IMR-90 (cell line): ENCODE measurements at regions not wholly inside any gene's neighbourhood (a gene's known extent, or its start where the extent isn't known, plus 50 kb on each side); places are given as distances from the start of the nearest gene placed in this dataset.

Experiments used
- ATAC-seq: fragments of 200-7000 bp; cut with Tn5 transposase; 2 replicates; pipeline ENCODE4 v1.9.1; 2020; ENCODE audit warnings: low read depth, mild to moderate bottlenecking, moderate library complexity
- BruUV-seq: library from RNA; stranded (reverse); fragments of 400-500 nt; replicated peaks from 2 replicates; lab custom pipeline; 2021; lab: Mats Ljungman, UMichigan
- CTCF ChIA-PET: fragments of 300-600 bp; formaldehyde crosslinking; extraction: SDS; loops from one replicate; lab custom pipeline; 2021; ENCODE audit warnings: antibody characterized with exemption; lab: Yijun Ruan, JAX
- POLR2A ChIA-PET: fragments of 300-600 bp; sonication (Branson Sonifier 250); formaldehyde crosslinking; loops from one replicate; lab custom pipeline; 2022; ENCODE audit warnings: antibody characterized with exemption; ENCODE audit not compliant: unreplicated experiment; lab: Charles Lee
- DNase-seq: peaks from one replicate; pipeline ENCODE4 v3.0.0; 2013
- H2AFZ ChIP-seq: replicated peaks from 2 replicates; pipeline ENCODE3; 2013; ENCODE audit warnings: low read length, mild to moderate bottlenecking; ENCODE audit not compliant: poor library complexity
- H2AK5ac ChIP-seq: 2 replicates; pipeline ENCODE4 v1.6.1; 2013; ENCODE audit warnings: low read depth, low read length, inconsistent platforms
- H2AK9ac ChIP-seq: replicated peaks from 2 replicates; pipeline ENCODE3; 2013; ENCODE audit warnings: mild to moderate bottlenecking, low read depth, low read length, moderate library complexity; ENCODE audit not compliant: poor library complexity
- H2BK120ac ChIP-seq: 2 replicates; pipeline ENCODE4 v1.6.1; 2013; ENCODE audit warnings: low read depth, low read length, inconsistent platforms
- H2BK15ac ChIP-seq: 3 replicates; pipeline ENCODE4 v1.6.1; 2013; ENCODE audit warnings: low read depth, low read length, inconsistent platforms
- H2BK20ac ChIP-seq: 2 replicates; pipeline ENCODE4 v1.6.1; 2013; ENCODE audit warnings: low read depth, mild to moderate bottlenecking, inconsistent platforms, low read length, moderate library complexity
- H2BK5ac ChIP-seq: 2 replicates; pipeline ENCODE4 v1.6.1; 2013; ENCODE audit warnings: mild to moderate bottlenecking, low read depth, low read length, inconsistent platforms; ENCODE audit not compliant: poor library complexity, severe bottlenecking
- H3K14ac ChIP-seq: replicated peaks from 2 replicates; pipeline ENCODE4 v1.6.1; 2013; ENCODE audit warnings: low read depth, low read length, inconsistent platforms
- H3K18ac ChIP-seq: 2 replicates; pipeline ENCODE4 v1.6.1; 2013; ENCODE audit warnings: low read depth, low read length, control low read depth
- H3K23ac ChIP-seq: 2 replicates; pipeline ENCODE4 v1.6.1; 2013; ENCODE audit warnings: low read depth, low read length, inconsistent platforms
- H3K27ac ChIP-seq: 2 replicates; pipeline ENCODE4 v1.5.1; 2013; ENCODE audit warnings: mild to moderate bottlenecking, control low read depth, low read length; ENCODE audit not compliant: insufficient read depth
- H3K27me3 ChIP-seq: 2 replicates; pipeline ENCODE4 v1.6.1; 2013; ENCODE audit warnings: low read length; ENCODE audit not compliant: control insufficient read depth, insufficient read depth
- H3K36me3 ChIP-seq: 2 replicates; pipeline ENCODE4 v1.6.1; 2013; ENCODE audit warnings: low read length, mixed read lengths; ENCODE audit not compliant: control insufficient read depth, insufficient read depth
- H3K4ac ChIP-seq: 2 replicates; pipeline ENCODE4 v1.6.1; 2013; ENCODE audit warnings: low read depth, low read length, inconsistent platforms
- H3K4me1 ChIP-seq: 2 replicates; pipeline ENCODE4 v1.6.1; 2013; ENCODE audit warnings: low read length, mixed read lengths; ENCODE audit not compliant: control insufficient read depth, insufficient read depth
- H3K4me2 ChIP-seq: 2 replicates; pipeline ENCODE4 v1.6.1; 2013; ENCODE audit warnings: low read depth, mild to moderate bottlenecking, control low read depth, low read length, moderate library complexity
- H3K4me3 ChIP-seq: 2 replicates; pipeline ENCODE4 v1.5.1; 2013; ENCODE audit warnings: low read depth, mild to moderate bottlenecking, control low read depth, low read length, moderate library complexity; ENCODE audit not compliant: insufficient read depth
- H3K56ac ChIP-seq: 2 replicates; pipeline ENCODE4 v1.6.1; 2013; ENCODE audit warnings: low read length, inconsistent platforms; ENCODE audit not compliant: insufficient read depth; ENCODE audit errors: extremely low read depth
- H3K79me1 ChIP-seq, 2 experiments: 2 replicates each; pipeline ENCODE4 v1.6.1; 2013; ENCODE audit warnings: low read length in 2 of 2, inconsistent platforms in 1 of 2, low read depth in 1 of 2
- H3K9ac ChIP-seq: 2 replicates; pipeline ENCODE4 v1.6.1; 2013; ENCODE audit warnings: low read depth, low read length, control low read depth
- H3K9me1 ChIP-seq: 2 replicates; pipeline ENCODE4 v1.6.1; 2013; ENCODE audit warnings: low read length, inconsistent platforms; ENCODE audit not compliant: insufficient read depth
- H3K9me3 ChIP-seq: 2 replicates; pipeline ENCODE4 v1.6.1; 2013; ENCODE audit warnings: low read length; ENCODE audit not compliant: control insufficient read depth, insufficient read depth
- H4K20me1 ChIP-seq: 2 replicates; pipeline ENCODE4 v1.6.1; 2013; ENCODE audit warnings: low read length, inconsistent platforms; ENCODE audit not compliant: insufficient read depth
- H4K5ac ChIP-seq: 2 replicates; pipeline ENCODE4 v1.6.1; 2013; ENCODE audit warnings: mild to moderate bottlenecking, low read depth, low read length, control low read depth
- H4K8ac ChIP-seq, 2 experiments: 2 replicates each; pipeline ENCODE4 v1.6.1; 2013; ENCODE audit warnings: low read depth in 2 of 2, low read length in 2 of 2, control low read depth in 1 of 2, inconsistent platforms in 1 of 2
- H4K91ac ChIP-seq: 2 replicates; pipeline ENCODE4 v1.6.1; 2013; ENCODE audit warnings: low read depth, low read length, inconsistent platforms; ENCODE audit not compliant: insufficient read depth
- BHLHE40 ChIP-seq: fragments of 150-350 bp; IDR thresholded peaks from 2 replicates; pipeline ENCODE4 v1.6.1; 2016; ENCODE audit warnings: mild to moderate bottlenecking, low read depth, low read length
- CEBPB ChIP-seq: IDR thresholded peaks from 2 replicates; pipeline ENCODE4 v1.6.1; 2012; ENCODE audit warnings: low read depth, low read length, improper control_type of control experiment
- CHD1 ChIP-seq: IDR thresholded peaks from 2 replicates; pipeline ENCODE4 v1.6.1; 2012; ENCODE audit warnings: low read depth, low read length, improper control_type of control experiment
- CTCF ChIP-seq: conservative IDR thresholded peaks from 2 replicates; pipeline ENCODE4 v1.5.1; 2012; ENCODE audit warnings: mild to moderate bottlenecking, low read depth, low read length, improper control_type of control experiment
- FOS ChIP-seq: fragments of 150-350 bp; IDR thresholded peaks from 2 replicates; pipeline ENCODE4 v1.6.1; 2016; ENCODE audit warnings: low read depth, low read length
- MAFK ChIP-seq: IDR thresholded peaks from 2 replicates; pipeline ENCODE4 v1.6.1; 2012; ENCODE audit warnings: low read depth, low read length, improper control_type of control experiment
- MAZ ChIP-seq: IDR thresholded peaks from 2 replicates; pipeline ENCODE4 v1.6.1; 2012; ENCODE audit warnings: low read depth, mild to moderate bottlenecking, low read length, improper control_type of control experiment, moderate library complexity, borderline replicate concordance
- MXI1 ChIP-seq: IDR thresholded peaks from 2 replicates; pipeline ENCODE4 v1.6.1; 2012; ENCODE audit warnings: low read depth, mild to moderate bottlenecking, low read length, moderate library complexity, borderline replicate concordance
- NFE2L2 ChIP-seq: fragments of 150-350 bp; IDR thresholded peaks from 2 replicates; pipeline ENCODE4 v1.6.1; 2016; ENCODE audit warnings: low read depth, mild to moderate bottlenecking, low read length
- POLR2A ChIP-seq: IDR thresholded peaks from 2 replicates; pipeline ENCODE4 v1.6.1; 2012; ENCODE audit warnings: mild to moderate bottlenecking, low read depth, low read length
- RAD21 ChIP-seq: IDR thresholded peaks from 2 replicates; pipeline ENCODE4 v1.6.1; 2012; ENCODE audit warnings: low read length, improper control_type of control experiment
- RCOR1 ChIP-seq: IDR thresholded peaks from 2 replicates; pipeline ENCODE4 v1.6.1; 2012; ENCODE audit warnings: mild to moderate bottlenecking, low read length, improper control_type of control experiment; ENCODE audit not compliant: insufficient replicate concordance
- RFX5 ChIP-seq: IDR thresholded peaks from 2 replicates; pipeline ENCODE4 v1.8.0; 2012; ENCODE audit warnings: low read depth, mild to moderate bottlenecking, low read length, moderate library complexity
- SMC3 ChIP-seq: fragments of 150-350 bp; IDR thresholded peaks from 2 replicates; pipeline ENCODE4 v1.6.1; 2016; ENCODE audit warnings: low read depth, mild to moderate bottlenecking, antibody characterized with exemption, low read length, moderate library complexity
- WGBS, 2 experiments: methylation state at CpG; one replicate each; pipeline versions ENCODE4 v1.1.5 to v1.1.7; 2013; ENCODE audit warnings: missing lambda C conversion rate in 2 of 2; ENCODE audit not compliant: insufficient read length in 1 of 2; ENCODE audit errors: extremely low coverage in 2 of 2; 5-methylcytosine and 5-hydroxymethylcytosine counted together
- dilution Hi-C: fragments of 300-500 bp; cut with HindIII; formaldehyde crosslinking; loops from one replicate; pipeline ENCODE4 v1.14.3; 2018; ENCODE audit warnings: low sequenced_read_pairs; ENCODE audit not compliant: unreplicated experiment
- in situ Hi-C: fragments of 300-500 bp; cut with MboI; formaldehyde crosslinking; loops from 3 replicates; pipeline ENCODE4 v1.14.3; 2019; ENCODE audit warnings: low sequenced_read_pairs, inconsistent platforms, mixed read lengths
- intact Hi-C: fragments of 100-400 bp; cut with micrococcal nuclease; formaldehyde crosslinking; loops from 2 replicates; pipeline ENCODE4 v1.10.0; 2022
- TF ChIP-seq, protein P1 (sequence below): fragments of 150-350 bp; IDR thresholded peaks from 2 replicates; pipeline ENCODE4 v1.6.1; 2017; ENCODE audit warnings: mild to moderate bottlenecking, antibody characterized with exemption, low read length, low read depth
- TF ChIP-seq, protein P2 (sequence below): fragments of 150-350 bp; IDR thresholded peaks from 2 replicates; pipeline ENCODE4 v1.6.1; 2016; ENCODE audit warnings: low read depth, mild to moderate bottlenecking, low read length, moderate library complexity, borderline replicate concordance

GRCh38 chr13:56924401-56924800 lies 216.3 kb upstream of the PRR20A start:
- H3K27me3 ChIP-seq, result no peaks in the 10 kb centered on the region
- no peak overlapping the region for H4K5ac ChIP-seq
- WGBS, 2 experiments, result no CpG with 5 or more reads among the region's 2 CpGs
- TF ChIP-seq RAD21 (no peak), NFE2L2 (no peak), SMC3 (no peak), RCOR1 (no peak), CHD1 (no peak), RFX5 (no peak), MXI1 (no peak), CEBPB (no peak), POLR2A (no peak), MAZ (no peak), BHLHE40 (no peak), FOS (no peak), MAFK (no peak), CTCF (no peak)
- TF ChIP-seq, protein P1, sequence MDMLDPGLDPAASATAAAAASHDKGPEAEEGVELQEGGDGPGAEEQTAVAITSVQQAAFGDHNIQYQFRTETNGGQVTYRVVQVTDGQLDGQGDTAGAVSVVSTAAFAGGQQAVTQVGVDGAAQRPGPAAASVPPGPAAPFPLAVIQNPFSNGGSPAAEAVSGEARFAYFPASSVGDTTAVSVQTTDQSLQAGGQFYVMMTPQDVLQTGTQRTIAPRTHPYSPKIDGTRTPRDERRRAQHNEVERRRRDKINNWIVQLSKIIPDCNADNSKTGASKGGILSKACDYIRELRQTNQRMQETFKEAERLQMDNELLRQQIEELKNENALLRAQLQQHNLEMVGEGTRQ, result no peak
- TF ChIP-seq, protein P2, sequence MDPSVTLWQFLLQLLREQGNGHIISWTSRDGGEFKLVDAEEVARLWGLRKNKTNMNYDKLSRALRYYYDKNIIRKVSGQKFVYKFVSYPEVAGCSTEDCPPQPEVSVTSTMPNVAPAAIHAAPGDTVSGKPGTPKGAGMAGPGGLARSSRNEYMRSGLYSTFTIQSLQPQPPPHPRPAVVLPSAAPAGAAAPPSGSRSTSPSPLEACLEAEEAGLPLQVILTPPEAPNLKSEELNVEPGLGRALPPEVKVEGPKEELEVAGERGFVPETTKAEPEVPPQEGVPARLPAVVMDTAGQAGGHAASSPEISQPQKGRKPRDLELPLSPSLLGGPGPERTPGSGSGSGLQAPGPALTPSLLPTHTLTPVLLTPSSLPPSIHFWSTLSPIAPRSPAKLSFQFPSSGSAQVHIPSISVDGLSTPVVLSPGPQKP, result no peak
- no peak overlapping the region for H3K4me3 ChIP-seq
- no peak overlapping the region for H2AK9ac ChIP-seq
- H3K9ac ChIP-seq, result no peak overlapping the region
- H2BK20ac ChIP-seq, result no peak overlapping the region
- H3K4me2 ChIP-seq, result no peak overlapping the region
- no peak overlapping the region for H4K91ac ChIP-seq
- in situ Hi-C loops, result no loop called here
- no peak overlapping the region for H2BK120ac ChIP-seq
- intact Hi-C loops, result no loop called here
- H2BK5ac ChIP-seq, result no peak overlapping the region
- H3K9me3 ChIP-seq, result peaks cover 7% of the 10 kb centered on the region
- no peak overlapping the region for H4K8ac ChIP-seq
- H3K9me1 ChIP-seq, result no peaks in the 10 kb centered on the region
- ATAC-seq (no peak), DNase-seq (no peak)
- H3K56ac ChIP-seq, result no peak overlapping the region
- H3K23ac ChIP-seq, result no peak overlapping the region
- H3K79me1 ChIP-seq, result no peaks in the 10 kb centered on the region
- H4K20me1 ChIP-seq, result no peaks in the 10 kb centered on the region
- no peaks in the 10 kb centered on the region for H3K4me1 ChIP-seq
- no peak overlapping the region for H3K14ac ChIP-seq
- CTCF ChIA-PET, result no interaction called here
- no TSS peak for BruUV-seq
- H2BK15ac ChIP-seq, result no peak overlapping the region
- H2AFZ ChIP-seq, result no peak overlapping the region
- no peak overlapping the region for H3K18ac ChIP-seq
- H3K4ac ChIP-seq, result no peak overlapping the region
- no peak overlapping the region for H2AK5ac ChIP-seq
- dilution Hi-C loops, result no loop called here
- no peak overlapping the region for H3K27ac ChIP-seq
- no peaks in the 10 kb centered on the region for H3K36me3 ChIP-seq
- POLR2A ChIA-PET, result no interaction called here
